Mucosa of descending colon (tissue), 3 donors: ENCODE measurements at regions not wholly inside any gene's neighbourhood (a gene's known extent, or its start where the extent isn't known, plus 50 kb on each side); places are given as distances from the start of the nearest gene placed in this dataset.

ENCODE experiments used
- ATAC-seq: fragments of 200-7000 bp; cut with Tn5 transposase; one replicate; pipeline ENCODE4 v1.9.1; 2020; ENCODE audit warnings: mild to moderate bottlenecking, moderate library complexity
- DNase-seq, 3 donors: peaks; one replicate each; pipeline ENCODE4 v3.0.0-alpha.2; 2020
- H3K36me3 ChIP-seq: fragments of 200-600 bp; one replicate; pipeline ENCODE4 v1.8.0; 2021; ENCODE audit warnings: low read depth, mild to moderate bottlenecking
- H3K4me1 ChIP-seq: fragments of 200-600 bp; one replicate; pipeline ENCODE4 v1.8.0; 2021; ENCODE audit warnings: low read depth, mild to moderate bottlenecking
- H3K4me3 ChIP-seq: fragments of 200-600 bp; one replicate; pipeline ENCODE4 v1.8.0; 2021; ENCODE audit warnings: mild to moderate bottlenecking
- H3K9me3 ChIP-seq: fragments of 200-600 bp; one replicate; pipeline ENCODE4 v1.8.0; 2021; ENCODE audit warnings: mild to moderate bottlenecking
- intact Hi-C, 2 donors: fragments of 100-400 bp; cut with DNase I in 1 of 2; cut with micrococcal nuclease in 1 of 2; formaldehyde crosslinking; loops; one replicate each; pipeline versions ENCODE4 v1.11.0 to v1.11.1; 2022; cut with DNase I, micrococcal nuclease
- TF ChIP-seq, protein P1 (sequence below): fragments of 200-600 bp; IDR thresholded peaks from one replicate; pipeline ENCODE4 v1.8.0; 2022; ENCODE audit warnings: antibody characterized with exemption, mild to moderate bottlenecking
- donor health status: DM: no; HTN: no; CAD: no; lungs with moderate emphysema.
- donor health status: DM: no; HTN: no; CAD: no.
- donor health status: DM: no; HTN: yes; CAD: no.

DNA sequence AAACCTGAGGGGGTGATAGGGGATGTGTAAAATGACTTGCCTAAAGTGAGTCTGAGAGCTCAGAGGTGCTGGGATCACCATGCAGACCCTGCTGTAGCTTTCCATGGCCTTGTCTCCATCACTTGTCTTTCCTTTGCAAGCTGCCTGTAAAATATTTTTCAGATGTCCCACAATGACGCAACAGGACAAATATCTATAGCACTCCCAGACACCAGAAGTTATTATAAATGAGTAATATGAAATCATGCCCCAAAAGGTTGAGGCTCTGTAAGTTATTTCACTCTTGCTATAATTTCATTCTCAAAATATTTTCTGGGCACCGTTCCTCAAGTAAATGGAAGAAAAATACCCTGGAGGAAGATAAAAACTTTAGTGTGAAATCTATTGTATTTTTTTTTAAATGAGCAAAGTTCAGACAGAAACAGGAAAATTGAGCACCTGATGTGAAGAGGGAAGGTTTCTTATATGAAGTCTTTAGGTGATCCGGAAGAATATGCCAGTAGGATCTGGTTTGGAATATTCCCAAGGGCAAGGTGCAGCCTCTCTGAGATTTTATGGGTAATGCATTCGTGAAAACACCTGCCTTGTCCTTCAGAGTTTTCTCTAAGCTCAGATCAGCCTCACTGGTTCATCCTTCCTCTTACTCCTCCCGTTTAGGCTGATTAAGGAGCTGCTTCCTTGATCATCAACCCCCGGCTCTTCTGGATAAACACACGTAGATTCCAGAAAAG, 138.3 kb upstream of the DMAC1 start:
- DNase-seq = peak in 1 of 3 donors; percentile 45
- intact Hi-C loops = no loop called here
- TF ChIP-seq, protein P1, sequence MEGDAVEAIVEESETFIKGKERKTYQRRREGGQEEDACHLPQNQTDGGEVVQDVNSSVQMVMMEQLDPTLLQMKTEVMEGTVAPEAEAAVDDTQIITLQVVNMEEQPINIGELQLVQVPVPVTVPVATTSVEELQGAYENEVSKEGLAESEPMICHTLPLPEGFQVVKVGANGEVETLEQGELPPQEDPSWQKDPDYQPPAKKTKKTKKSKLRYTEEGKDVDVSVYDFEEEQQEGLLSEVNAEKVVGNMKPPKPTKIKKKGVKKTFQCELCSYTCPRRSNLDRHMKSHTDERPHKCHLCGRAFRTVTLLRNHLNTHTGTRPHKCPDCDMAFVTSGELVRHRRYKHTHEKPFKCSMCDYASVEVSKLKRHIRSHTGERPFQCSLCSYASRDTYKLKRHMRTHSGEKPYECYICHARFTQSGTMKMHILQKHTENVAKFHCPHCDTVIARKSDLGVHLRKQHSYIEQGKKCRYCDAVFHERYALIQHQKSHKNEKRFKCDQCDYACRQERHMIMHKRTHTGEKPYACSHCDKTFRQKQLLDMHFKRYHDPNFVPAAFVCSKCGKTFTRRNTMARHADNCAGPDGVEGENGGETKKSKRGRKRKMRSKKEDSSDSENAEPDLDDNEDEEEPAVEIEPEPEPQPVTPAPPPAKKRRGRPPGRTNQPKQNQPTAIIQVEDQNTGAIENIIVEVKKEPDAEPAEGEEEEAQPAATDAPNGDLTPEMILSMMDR = no peak

DNA sequence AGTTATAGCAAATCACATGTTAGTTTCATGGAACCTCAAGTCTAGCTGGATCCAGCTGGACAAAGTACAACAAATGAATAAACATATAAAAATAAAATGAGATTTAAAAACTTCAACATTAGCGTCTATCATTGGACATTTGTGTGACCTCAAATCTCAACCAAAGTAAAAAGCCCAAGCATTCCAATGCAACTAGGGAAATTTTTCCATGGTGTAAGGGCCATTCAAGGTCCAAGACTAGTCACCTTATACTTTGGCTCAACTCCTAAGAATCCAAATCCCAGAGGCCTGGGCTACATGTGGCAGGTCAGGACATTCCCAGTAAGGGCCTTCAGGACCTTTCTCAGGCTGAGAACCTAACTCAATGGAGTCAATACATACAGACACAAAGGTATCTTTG, 137.4 kb upstream of the DMAC1 start:
- ATAC-seq (no peak), DNase-seq (no peak)
- intact Hi-C loops = no loop called here

More for the DNA sequence above, 138.3 kb upstream of the DMAC1 start:
- H3K4me1 ChIP-seq = no peaks in the 10 kb centered on the region
- no peaks in the 10 kb centered on the region for H3K36me3 ChIP-seq
- H3K4me3 ChIP-seq = no peak overlapping the region
- peak; percentile 83 for ATAC-seq
- peaks cover 9% of the 10 kb centered on the region for H3K9me3 ChIP-seq

DNA sequence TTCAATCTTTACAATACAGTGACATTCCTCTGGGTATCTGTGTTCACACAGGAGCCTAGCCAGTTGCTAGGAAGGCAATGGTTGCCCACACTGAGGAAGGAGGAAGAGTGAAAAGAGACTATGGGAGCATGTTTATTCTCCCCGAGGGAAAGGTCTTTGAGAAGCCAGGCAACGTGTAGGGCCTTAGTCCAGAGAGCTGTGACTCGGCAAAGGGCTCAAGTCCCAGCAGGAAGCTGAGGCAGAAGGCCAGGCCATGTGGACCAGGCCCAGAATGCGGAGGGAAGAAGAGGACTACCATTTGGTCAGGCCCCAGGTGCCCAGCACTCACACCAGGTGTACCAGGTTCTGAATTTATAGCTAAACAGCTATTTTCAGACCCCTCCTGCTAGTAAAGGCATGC, 136.6 kb upstream of the DMAC1 start:
- TF ChIP-seq, protein P1 = no peak
- DNase-seq (peak in 2 of 3 donors; percentile 29 to 36), ATAC-seq (peak; percentile 24)
- peaks cover 9% of the 10 kb centered on the region for H3K9me3 ChIP-seq
- H3K4me1 ChIP-seq = no peaks in the 10 kb centered on the region
- no peaks in the 10 kb centered on the region for H3K36me3 ChIP-seq
- intact Hi-C loops = no loop called here
- H3K4me3 ChIP-seq = no peak overlapping the region

More for the DNA sequence above, 137.4 kb upstream of the DMAC1 start:
- Histone ChIP-seq H3K4me1 (no peaks in the 10 kb centered on the region), H3K36me3 (no peaks in the 10 kb centered on the region), H3K4me3 (no peak overlapping the region), H3K9me3 (peaks cover 9% of the 10 kb centered on the region)
- TF ChIP-seq, protein P1 = no peak

DNA sequence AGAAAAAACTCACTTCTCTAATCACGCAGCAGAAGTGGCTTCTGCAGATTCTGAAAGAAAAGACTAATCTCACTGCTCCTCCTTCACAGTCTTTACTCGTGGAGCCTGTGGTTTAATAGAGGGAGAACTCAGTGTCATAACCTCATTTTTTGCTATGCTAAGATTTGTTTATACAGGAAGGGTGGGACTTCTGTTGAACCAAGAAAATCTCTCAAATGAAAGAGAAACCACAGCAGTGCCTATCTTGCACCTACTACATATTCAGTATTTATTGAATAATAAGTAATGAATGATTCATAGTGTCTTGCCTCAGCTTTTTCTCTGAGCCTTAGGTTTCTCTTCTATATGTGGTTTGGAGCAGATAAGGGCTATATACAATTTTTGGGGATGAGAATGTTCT, 136.1 kb upstream of the DMAC1 start:
- DNase-seq (no peak), ATAC-seq (peak; percentile 81)
- TF ChIP-seq, protein P1 = no peak
- H3K4me1 ChIP-seq = no peaks in the 10 kb centered on the region
- no peaks in the 10 kb centered on the region for H3K36me3 ChIP-seq
- intact Hi-C loops = no loop called here
- peaks cover 9% of the 10 kb centered on the region for H3K9me3 ChIP-seq
- no peak overlapping the region for H3K4me3 ChIP-seq

DNA sequence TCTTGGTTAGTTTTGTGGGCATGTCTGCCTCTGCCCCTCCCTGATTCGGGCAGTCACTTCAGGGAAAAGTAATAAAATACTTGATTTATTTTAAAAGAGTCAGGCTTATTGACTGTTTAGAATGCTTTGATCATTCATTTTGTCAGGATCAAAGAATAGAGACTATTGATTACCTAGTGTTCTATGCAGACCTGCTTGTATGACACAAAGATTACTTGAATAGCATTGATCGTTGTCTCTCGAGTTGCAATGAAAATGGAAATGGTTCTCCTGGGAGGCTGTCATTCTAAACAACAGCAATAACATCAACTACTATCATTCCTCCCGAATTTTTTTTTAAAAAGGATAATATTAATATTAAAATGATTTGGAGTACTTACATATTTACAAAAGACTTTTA, 133.2 kb upstream of the DMAC1 start:
- DNase-seq (no peak), ATAC-seq (no peak)
- Histone ChIP-seq H3K4me1 (no peaks in the 10 kb centered on the region), H3K36me3 (no peaks in the 10 kb centered on the region), H3K4me3 (no peak overlapping the region), H3K9me3 (no peaks in the 10 kb centered on the region)
- TF ChIP-seq, protein P1 = no peak
- intact Hi-C loops = no loop called here

DNA sequence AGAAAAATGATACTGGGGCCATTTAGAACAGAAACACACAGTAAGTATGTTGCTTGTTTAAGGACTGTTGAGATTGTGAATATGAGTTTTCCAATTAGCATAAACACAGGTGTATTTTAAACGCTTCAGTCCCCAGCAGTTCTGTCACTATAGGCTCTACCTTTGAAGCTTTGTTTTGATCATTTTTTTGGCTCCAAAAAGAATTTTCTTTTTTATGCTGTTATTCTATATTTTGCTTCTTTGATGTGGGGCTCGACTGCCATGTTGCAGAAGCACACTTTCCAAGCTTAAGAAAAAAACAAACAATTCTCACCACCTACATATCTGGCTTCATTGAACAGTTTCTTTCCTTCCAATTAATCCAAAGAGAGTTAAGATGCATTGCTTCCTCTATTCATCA, 131.0 kb upstream of the DMAC1 start:
- H3K4me3 ChIP-seq = no peak overlapping the region

More for the DNA sequence above, 131.0 kb upstream of the DMAC1 start:
- no peak for ATAC-seq
- TF ChIP-seq, protein P1 = no peak
- Histone ChIP-seq H3K4me1 (no peaks in the 10 kb centered on the region), H3K36me3 (no peaks in the 10 kb centered on the region), H3K9me3 (no peaks in the 10 kb centered on the region)
- intact Hi-C loops = no loop called here
- DNase-seq = no peak
